HCT116 (cell line): ENCODE measurements at regions not wholly inside any gene's neighbourhood (a gene's known extent, or its start where the extent isn't known, plus 50 kb on each side); places are given as distances from the start of the nearest gene placed in this dataset.

ENCODE experiments used
- ATAC-seq: fragments of 200-7000 bp; cut with Tn5 transposase; 2 replicates; pipeline ENCODE4 v1.9.1; 2020; ENCODE audit warnings: mild to moderate bottlenecking, moderate library complexity
- BruUV-seq: library from RNA; stranded (reverse); fragments of 400-500 nt; replicated peaks from 2 replicates; lab custom pipeline; 2021; lab: Mats Ljungman, UMichigan
- CTCF ChIA-PET: fragments of 300-600 bp; sonication (Branson Sonifier 250); formaldehyde crosslinking; loops from one replicate; lab custom pipeline; 2021; ENCODE audit warnings: antibody characterized with exemption; lab: Charles Lee
- POLR2A ChIA-PET: fragments of 300-600, 350-600 bp; sonication (Branson Sonifier 250); formaldehyde crosslinking; loops from one replicate; lab custom pipeline; 2021; ENCODE audit warnings: antibody characterized with exemption; lab: Charles Lee
- RAD21 ChIA-PET, 2 experiments: fragments of 300-600 bp; sonication (Branson Sonifier 250); formaldehyde crosslinking; loops; one replicate each; lab custom pipeline; 2023; ENCODE audit warnings: low total read pairs in 2 of 2; ENCODE audit not compliant: uncharacterized antibody in 2 of 2, unreplicated experiment in 2 of 2, low non-redundant PET in 1 of 2; lab: Charles Lee
- DNase-seq: peaks from one replicate; pipeline ENCODE4 v3.0.0-alpha.2; 2010; ENCODE audit warnings: low read depth, low spot score
- H2AFZ ChIP-seq: fragments of 200-600 bp; shearing (Covaris generic), sonication (generic); 2 replicates; pipeline ENCODE4 v1.6.1; 2017; ENCODE audit warnings: low read depth, mixed run types, mixed read lengths, antibody characterized with exemption, low read length; ENCODE audit not compliant: poor library complexity, severe bottlenecking
- H3K27ac ChIP-seq: 2 replicates; pipeline ENCODE4 v1.5.1; 2012; ENCODE audit warnings: low read depth, low read length
- H3K27me3 ChIP-seq: fragments of 200-600 bp; sonication (generic); 2 replicates; pipeline ENCODE4 v1.6.1; 2016; ENCODE audit warnings: mixed run types, low read length, mixed read lengths; ENCODE audit not compliant: insufficient read depth
- H3K36me3 ChIP-seq, 2 experiments: fragments of 200-500 bp in 1 of 2; fragments of 200-600 bp in 1 of 2; sonication (Bioruptor generic) in 1 of 2; sonication (generic) in 1 of 2; 2 replicates each; pipeline versions ENCODE4 v1.5.1 to v1.6.1; 2014 to 2016; ENCODE audit warnings: low read length in 2 of 2, inconsistent platforms in 1 of 2, mixed read lengths in 1 of 2, mixed run types in 1 of 2; ENCODE audit not compliant: insufficient read depth in 2 of 2, control insufficient read depth in 1 of 2
- H3K4me1 ChIP-seq, 2 experiments: fragments of 200-600 bp in 1 of 2; sonication (generic) in 1 of 2; 2 replicates each; pipeline versions ENCODE4 v1.5.1 to v1.6.1; 2012 to 2017; ENCODE audit warnings: low read length in 2 of 2, inconsistent platforms in 1 of 2, mild to moderate bottlenecking in 1 of 2, mixed read lengths in 1 of 2, mixed run types in 1 of 2, moderate library complexity in 1 of 2; ENCODE audit not compliant: insufficient read depth in 2 of 2, control insufficient read depth in 1 of 2
- H3K4me2 ChIP-seq: fragments of 200-600 bp; sonication (generic); 2 replicates; pipeline ENCODE4 v1.6.1; 2017; ENCODE audit warnings: mixed run types, low read length, mixed read lengths
- H3K4me3 ChIP-seq, 2 experiments: fragments of 200-600 bp in 1 of 2; sonication (generic) in 1 of 2; replicated peaks in 1 of 2; 2 replicates each; pipeline ENCODE4 v1.5.1; 2011 to 2016; ENCODE audit warnings: low read length in 2 of 2, control low read depth in 1 of 2, low read depth in 1 of 2, mild to moderate bottlenecking in 1 of 2, mixed read lengths in 1 of 2, mixed run types in 1 of 2
- H3K79me2 ChIP-seq: fragments of 200-600 bp; sonication (generic); 2 replicates; pipeline ENCODE4 v1.6.1; 2017; ENCODE audit warnings: mild to moderate bottlenecking, mixed run types, low read length, moderate library complexity, mixed read lengths; ENCODE audit not compliant: insufficient read depth
- H3K9ac ChIP-seq: fragments of 200-600 bp; sonication (generic); 2 replicates; pipeline ENCODE4 v1.6.1; 2016; ENCODE audit warnings: low read length, mixed read lengths
- H3K9me2 ChIP-seq: fragments of 200-600 bp; sonication (generic), shearing (Covaris generic); 2 replicates; pipeline ENCODE4 v1.6.1; 2017; ENCODE audit warnings: mixed run types, mild to moderate bottlenecking, moderate library complexity; ENCODE audit not compliant: insufficient read depth
- H3K9me3 ChIP-seq, 2 experiments: fragments of 200-500 bp in 1 of 2; fragments of 200-600 bp in 1 of 2; sonication (Bioruptor generic) in 1 of 2; sonication (generic) in 1 of 2; 2 replicates each; pipeline ENCODE4 v1.6.1; 2014 to 2017; ENCODE audit warnings: low read length in 2 of 2, mixed read lengths in 2 of 2, inconsistent platforms in 1 of 2, low read depth in 1 of 2, mild to moderate bottlenecking in 1 of 2, mixed run types in 1 of 2, moderate library complexity in 1 of 2; ENCODE audit not compliant: control insufficient read depth in 1 of 2, insufficient read depth in 1 of 2
- H4K20me1 ChIP-seq: fragments of 200-600 bp; sonication (generic), shearing (Covaris generic); 2 replicates; pipeline ENCODE4 v1.6.1; 2017; ENCODE audit warnings: mixed run types, mild to moderate bottlenecking, moderate library complexity; ENCODE audit not compliant: insufficient read depth
- CBX3 ChIP-seq: IDR thresholded peaks from 2 replicates; pipeline ENCODE4 v1.6.1; 2012; ENCODE audit warnings: low read depth
- CEBPB ChIP-seq: IDR thresholded peaks from 2 replicates; pipeline ENCODE4 v1.6.1; 2012; ENCODE audit warnings: low read depth
- CTCF ChIP-seq, 3 experiments: fragments of 200-600 bp in 1 of 3; sonication (generic) in 1 of 3; IDR thresholded peaks in 2 of 3; conservative IDR thresholded peaks in 1 of 3; 2 replicates each; pipeline ENCODE4 v1.5.1; 2012 to 2017; ENCODE audit warnings: low read depth in 2 of 3, low read length in 2 of 3, antibody characterized with exemption in 1 of 3, borderline replicate concordance in 1 of 3, control low read depth in 1 of 3, mild to moderate bottlenecking in 1 of 3, mixed read lengths in 1 of 3, mixed run types in 1 of 3, moderate library complexity in 1 of 3; ENCODE audit not compliant: insufficient read depth in 1 of 3
- EGR1 ChIP-seq: IDR thresholded peaks from 2 replicates; pipeline ENCODE4 v1.6.1; 2012; ENCODE audit warnings: low read depth
- ELF1 ChIP-seq: IDR thresholded peaks from 2 replicates; pipeline ENCODE4 v1.6.1; 2012; ENCODE audit warnings: low read depth, borderline replicate concordance
- EZH2 ChIP-seq: fragments of 200-600 bp; sonication (generic); IDR thresholded peaks from 2 replicates; pipeline ENCODE4 v1.6.1; 2017; ENCODE audit warnings: antibody characterized with exemption, mixed run types
- EZH2phosphoT487 ChIP-seq: fragments of 200-600 bp; IDR thresholded peaks from 2 replicates; pipeline ENCODE4 v1.6.1; 2018; ENCODE audit warnings: antibody characterized with exemption, borderline replicate concordance
- JUND ChIP-seq: IDR thresholded peaks from 2 replicates; pipeline ENCODE4 v1.6.1; 2012
- POLR2AphosphoS5 ChIP-seq: IDR thresholded peaks from 2 replicates; pipeline ENCODE4 v1.6.1; 2011; ENCODE audit warnings: mild to moderate bottlenecking, low read depth, low read length, moderate library complexity
- RAD21 ChIP-seq: IDR thresholded peaks from 2 replicates; pipeline ENCODE4 v1.6.1; 2012; ENCODE audit warnings: low read depth, mild to moderate bottlenecking
- SIN3A ChIP-seq: IDR thresholded peaks from 2 replicates; pipeline ENCODE4 v1.6.1; 2012; ENCODE audit warnings: low read depth
- SP1 ChIP-seq: IDR thresholded peaks from 2 replicates; pipeline ENCODE4 v1.6.1; 2012; ENCODE audit warnings: low read depth
- SRF ChIP-seq: IDR thresholded peaks from 2 replicates; pipeline ENCODE4 v1.6.1; 2012; ENCODE audit warnings: low read depth
- TCF7L2 ChIP-seq: IDR thresholded peaks from 2 replicates; pipeline ENCODE4 v1.7.0; 2011; ENCODE audit warnings: borderline replicate concordance, inconsistent platforms; ENCODE audit not compliant: insufficient read depth, insufficient read length; ENCODE audit errors: extremely low read depth
- YY1 ChIP-seq: IDR thresholded peaks from 2 replicates; pipeline ENCODE4 v1.6.1; 2011; ENCODE audit warnings: low read length, low read depth, moderate library complexity, mild to moderate bottlenecking; ENCODE audit not compliant: insufficient replicate concordance; ENCODE audit errors: extremely low read depth
- ZBTB33 ChIP-seq: IDR thresholded peaks from 2 replicates; pipeline ENCODE4 v1.6.1; 2011; ENCODE audit warnings: mild to moderate bottlenecking, low read length, moderate library complexity; ENCODE audit not compliant: insufficient replicate concordance; ENCODE audit errors: extremely low read depth
- ZFX ChIP-seq: fragments of 450-650 bp; IDR thresholded peaks from 2 replicates; pipeline ENCODE4 v1.6.1; 2017
- ZNF274 ChIP-seq: fragments of 200-500 bp; sonication (Bioruptor generic); IDR thresholded peaks from 2 replicates; pipeline ENCODE4 v1.6.1; 2014; ENCODE audit warnings: mild to moderate bottlenecking, low read depth, low read length, inconsistent platforms
- intact Hi-C: fragments of 100-400 bp; cut with micrococcal nuclease; formaldehyde crosslinking; loops from 2 replicates; pipeline ENCODE4 v1.10.0; 2022
- TF ChIP-seq, protein P1 (sequence below): IDR thresholded peaks from 2 replicates; pipeline ENCODE4 v1.6.1; 2012
- TF ChIP-seq, protein P2 (sequence below): IDR thresholded peaks from 2 replicates; pipeline ENCODE4 v1.6.1; 2012; ENCODE audit warnings: low read depth

DNA sequence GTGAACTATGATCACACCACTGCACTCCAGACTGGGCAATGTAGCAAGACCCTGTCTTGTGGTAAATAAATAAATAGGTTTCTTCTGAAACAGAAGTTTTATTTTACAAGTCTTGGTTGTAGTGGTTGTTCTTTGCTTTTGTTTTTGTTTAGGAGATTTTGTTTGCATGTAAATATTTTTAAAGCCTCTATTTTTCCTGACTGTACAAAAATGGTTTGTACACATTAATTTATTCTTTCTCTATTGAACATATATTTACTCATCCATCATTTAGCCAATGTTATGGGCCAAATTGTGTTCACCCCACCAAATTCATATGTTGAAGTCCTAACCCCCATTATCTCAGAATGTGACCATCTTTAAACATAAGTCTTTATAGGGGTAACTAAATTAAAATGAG, 580.1 kb downstream of the EPHA4 start:
- Histone ChIP-seq H3K4me2 (no peak overlapping the region), H2AFZ (no peak overlapping the region), H3K9me3 (no peaks in the 10 kb centered on the region), H3K9ac (no peak overlapping the region), H3K27ac (no peak overlapping the region), H3K9me2 (no peaks in the 10 kb centered on the region), H3K4me3 (no peak overlapping the region), H3K27me3 (peaks cover 24% of the 10 kb centered on the region; the same call in 1 of the 2 replicates), H4K20me1 (no peaks in the 10 kb centered on the region), H3K79me2 (no peaks in the 10 kb centered on the region), H3K4me1 (no peaks in the 10 kb centered on the region), H3K36me3 (no peaks in the 10 kb centered on the region)
- intact Hi-C loops = no loop called here
- ChIA-PET CTCF (no interaction called here), POLR2A (no interaction called here), RAD21 (interaction anchor here in 1 of 2 experiments (0.5 kb wide), 1 partner anchor 775 kb away, joined by 3 read pairs; no protein-coding TSS in a partner anchor)
- no TSS peak for BruUV-seq
- ATAC-seq = no peak
- TF ChIP-seq JUND = no peak
- no peak for TF ChIP-seq ELF1
- TF ChIP-seq, protein P1, sequence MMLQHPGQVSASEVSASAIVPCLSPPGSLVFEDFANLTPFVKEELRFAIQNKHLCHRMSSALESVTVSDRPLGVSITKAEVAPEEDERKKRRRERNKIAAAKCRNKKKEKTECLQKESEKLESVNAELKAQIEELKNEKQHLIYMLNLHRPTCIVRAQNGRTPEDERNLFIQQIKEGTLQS = no peak
- no peak for TF ChIP-seq TCF7L2
- TF ChIP-seq ZFX = no peak
- TF ChIP-seq EZH2 = no peak
- no peak for TF ChIP-seq ZNF274
- TF ChIP-seq EGR1 = no peak
- no peak for TF ChIP-seq ZBTB33
- no peak for TF ChIP-seq SP1
- TF ChIP-seq CBX3 = no peak
- no peak for TF ChIP-seq RAD21
- no peak for TF ChIP-seq CTCF (IDR thresholded peaks at IDR 0.05 in 2 of 3, conservative IDR thresholded peaks at IDR 0.05 in 1 of 3; ENCODE audit: borderline replicate concordance in 1 of 3, insufficient read depth in 1 of 3, low read depth in 2 of 3, low read length in 2 of 3)
- TF ChIP-seq SRF = no peak
- TF ChIP-seq EZH2phosphoT487 = no peak
- no peak for TF ChIP-seq POLR2AphosphoS5
- no peak for TF ChIP-seq SIN3A
- no peak for TF ChIP-seq CEBPB
- TF ChIP-seq, protein P2, sequence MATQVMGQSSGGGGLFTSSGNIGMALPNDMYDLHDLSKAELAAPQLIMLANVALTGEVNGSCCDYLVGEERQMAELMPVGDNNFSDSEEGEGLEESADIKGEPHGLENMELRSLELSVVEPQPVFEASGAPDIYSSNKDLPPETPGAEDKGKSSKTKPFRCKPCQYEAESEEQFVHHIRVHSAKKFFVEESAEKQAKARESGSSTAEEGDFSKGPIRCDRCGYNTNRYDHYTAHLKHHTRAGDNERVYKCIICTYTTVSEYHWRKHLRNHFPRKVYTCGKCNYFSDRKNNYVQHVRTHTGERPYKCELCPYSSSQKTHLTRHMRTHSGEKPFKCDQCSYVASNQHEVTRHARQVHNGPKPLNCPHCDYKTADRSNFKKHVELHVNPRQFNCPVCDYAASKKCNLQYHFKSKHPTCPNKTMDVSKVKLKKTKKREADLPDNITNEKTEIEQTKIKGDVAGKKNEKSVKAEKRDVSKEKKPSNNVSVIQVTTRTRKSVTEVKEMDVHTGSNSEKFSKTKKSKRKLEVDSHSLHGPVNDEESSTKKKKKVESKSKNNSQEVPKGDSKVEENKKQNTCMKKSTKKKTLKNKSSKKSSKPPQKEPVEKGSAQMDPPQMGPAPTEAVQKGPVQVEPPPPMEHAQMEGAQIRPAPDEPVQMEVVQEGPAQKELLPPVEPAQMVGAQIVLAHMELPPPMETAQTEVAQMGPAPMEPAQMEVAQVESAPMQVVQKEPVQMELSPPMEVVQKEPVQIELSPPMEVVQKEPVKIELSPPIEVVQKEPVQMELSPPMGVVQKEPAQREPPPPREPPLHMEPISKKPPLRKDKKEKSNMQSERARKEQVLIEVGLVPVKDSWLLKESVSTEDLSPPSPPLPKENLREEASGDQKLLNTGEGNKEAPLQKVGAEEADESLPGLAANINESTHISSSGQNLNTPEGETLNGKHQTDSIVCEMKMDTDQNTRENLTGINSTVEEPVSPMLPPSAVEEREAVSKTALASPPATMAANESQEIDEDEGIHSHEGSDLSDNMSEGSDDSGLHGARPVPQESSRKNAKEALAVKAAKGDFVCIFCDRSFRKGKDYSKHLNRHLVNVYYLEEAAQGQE = no peak
- no peak for TF ChIP-seq YY1
- no peak for DNase-seq
